Psoas muscle (tissue), 7 donors: ENCODE measurements at regions not wholly inside any gene's neighbourhood (a gene's known extent, or its start where the extent isn't known, plus 50 kb on each side); places are given as distances from the start of the nearest gene placed in this dataset.

Experiments
- ATAC-seq, 4 donors: fragments of 200-7000 bp; cut with Tn5 transposase; one replicate each; pipeline ENCODE4 v1.9.1; 2020; ENCODE audit warnings: moderate library complexity in 3 of 4, mild to moderate bottlenecking in 2 of 4
- DNase-seq, 2 donors: peaks; one replicate each; pipeline ENCODE4 v3.0.0-alpha.2; 2020
- H3K27ac ChIP-seq: fragments of 200-600 bp; one replicate; pipeline ENCODE4 v1.8.0; 2022
- H3K27me3 ChIP-seq, 3 donors: fragments of 200-600 bp in 1 of 3; one replicate each; pipeline versions ENCODE4 v1.6.1 to v1.8.0; 2013 to 2022; ENCODE audit warnings: low read length in 2 of 3, mild to moderate bottlenecking in 2 of 3, moderate library complexity in 1 of 3; ENCODE audit not compliant: insufficient read depth in 3 of 3
- H3K36me3 ChIP-seq, 2 donors: fragments of 200-600 bp in 1 of 2; one replicate each; pipeline versions ENCODE4 v1.6.1 to v1.8.0; 2013 to 2022; ENCODE audit warnings: low read depth in 1 of 2, mild to moderate bottlenecking in 1 of 2, moderate library complexity in 1 of 2; ENCODE audit not compliant: insufficient read depth in 1 of 2
- H3K4me1 ChIP-seq: fragments of 200-600 bp; one replicate; pipeline ENCODE4 v1.8.0; 2022
- H3K4me3 ChIP-seq: fragments of 200-600 bp; one replicate; pipeline ENCODE4 v1.8.0; 2022; ENCODE audit warnings: mild to moderate bottlenecking
- H3K9me3 ChIP-seq: fragments of 200-600 bp; one replicate; pipeline ENCODE4 v1.8.0; 2022
- WGBS, 3 donors: extraction: QIAGEN DNeasy Blood & Tissue Kit; methylation state at CpG; one replicate each; pipeline versions ENCODE4 v1.1.6 to v1.1.7; 2013; 5-methylcytosine and 5-hydroxymethylcytosine counted together
- intact Hi-C, 2 donors: fragments of 100-400 bp; cut with DNase I; formaldehyde crosslinking; loops; one replicate each; pipeline versions ENCODE4 v1.11.0 to v1.14.2; 2022
- TF ChIP-seq, protein P1 (sequence below): fragments of 200-600 bp; IDR thresholded peaks from one replicate; pipeline ENCODE4 v1.8.0; 2022; ENCODE audit warnings: antibody characterized with exemption
- donor health status: healthy with polysubstance abuse.
- donor health status: DM: no; HTN: no; CAD: no; lungs with moderate emphysema.
- donor health status: Bipolar disorder and iron deficiency.
- donor health status: healthy.
- donor health status: DM: yes; HTN: yes; CAD: no.
- donor health status: DM: no; HTN: no; CAD: no.
- donor health status: DM: yes; HTN: yes; CAD: no.

DNA sequence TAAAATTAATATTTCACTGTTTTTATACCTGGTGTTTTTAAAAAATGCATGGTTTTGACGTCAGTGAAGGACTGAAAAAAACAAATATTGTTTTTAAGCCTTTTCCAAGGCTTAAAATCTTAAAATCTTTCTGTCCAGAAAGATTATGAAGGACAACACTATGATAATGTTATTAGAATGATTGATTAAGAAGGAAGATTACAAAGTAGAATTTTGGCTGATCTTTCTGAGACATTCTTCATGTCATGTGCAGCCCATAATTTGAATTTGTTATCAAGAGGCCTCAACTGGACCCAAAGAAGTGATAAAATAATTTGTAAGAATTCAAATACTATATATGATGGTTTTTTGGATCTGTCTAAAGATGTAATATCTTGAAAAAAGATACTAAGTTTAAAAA, 584.4 kb upstream of the CXADR start:
- WGBS, 3 donors, result 0% methylated on average over 1 of the region's 1 CpG

DNA sequence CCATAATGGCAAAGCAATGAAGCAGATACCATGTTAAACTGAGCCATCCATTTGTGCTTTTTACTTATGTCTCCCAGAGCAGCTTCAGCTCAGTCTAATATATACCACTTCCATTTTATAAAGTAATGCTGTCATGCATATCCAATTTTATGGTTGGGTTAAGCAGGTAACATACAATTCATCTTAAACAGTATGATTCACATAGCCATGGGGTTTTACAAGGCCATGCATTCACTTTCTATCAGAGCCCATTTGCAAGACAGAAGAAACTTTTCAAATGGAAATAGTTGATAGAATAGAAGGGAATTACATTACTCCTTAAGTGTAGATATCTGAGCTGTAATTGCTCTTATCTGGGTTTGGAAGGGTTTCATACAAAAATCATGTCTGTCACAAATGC, 580.5 kb upstream of the CXADR start:
- H3K4me1 ChIP-seq, result no peaks in the 10 kb centered on the region
- intact Hi-C loops, result loop anchor here in 1 of 2 donors (5.0 to 10.0 kb wide), 2 partner anchors 62 to 880 kb away; no protein-coding TSS in a partner anchor
- no peaks in the 10 kb centered on the region for H3K9me3 ChIP-seq
- no peak overlapping the region for H3K4me3 ChIP-seq
- no peaks in the 10 kb centered on the region for H3K27me3 ChIP-seq
- no peak overlapping the region for H3K27ac ChIP-seq
- no peak for DNase-seq
- TF ChIP-seq, protein P1, sequence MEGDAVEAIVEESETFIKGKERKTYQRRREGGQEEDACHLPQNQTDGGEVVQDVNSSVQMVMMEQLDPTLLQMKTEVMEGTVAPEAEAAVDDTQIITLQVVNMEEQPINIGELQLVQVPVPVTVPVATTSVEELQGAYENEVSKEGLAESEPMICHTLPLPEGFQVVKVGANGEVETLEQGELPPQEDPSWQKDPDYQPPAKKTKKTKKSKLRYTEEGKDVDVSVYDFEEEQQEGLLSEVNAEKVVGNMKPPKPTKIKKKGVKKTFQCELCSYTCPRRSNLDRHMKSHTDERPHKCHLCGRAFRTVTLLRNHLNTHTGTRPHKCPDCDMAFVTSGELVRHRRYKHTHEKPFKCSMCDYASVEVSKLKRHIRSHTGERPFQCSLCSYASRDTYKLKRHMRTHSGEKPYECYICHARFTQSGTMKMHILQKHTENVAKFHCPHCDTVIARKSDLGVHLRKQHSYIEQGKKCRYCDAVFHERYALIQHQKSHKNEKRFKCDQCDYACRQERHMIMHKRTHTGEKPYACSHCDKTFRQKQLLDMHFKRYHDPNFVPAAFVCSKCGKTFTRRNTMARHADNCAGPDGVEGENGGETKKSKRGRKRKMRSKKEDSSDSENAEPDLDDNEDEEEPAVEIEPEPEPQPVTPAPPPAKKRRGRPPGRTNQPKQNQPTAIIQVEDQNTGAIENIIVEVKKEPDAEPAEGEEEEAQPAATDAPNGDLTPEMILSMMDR, result no peak
- no peaks in the 10 kb centered on the region for H3K36me3 ChIP-seq
- no peak for ATAC-seq

More for the DNA sequence above, 584.4 kb upstream of the CXADR start:
- Histone ChIP-seq H3K4me1 (no peaks in the 10 kb centered on the region), H3K27ac (no peak overlapping the region), H3K27me3 (no peaks in the 10 kb centered on the region), H3K4me3 (no peak overlapping the region), H3K9me3 (no peaks in the 10 kb centered on the region), H3K36me3 (no peaks in the 10 kb centered on the region)
- DNase-seq, result no peak
- TF ChIP-seq, protein P1, result no peak
- ATAC-seq, result no peak
- intact Hi-C loops, result no loop called here

DNA sequence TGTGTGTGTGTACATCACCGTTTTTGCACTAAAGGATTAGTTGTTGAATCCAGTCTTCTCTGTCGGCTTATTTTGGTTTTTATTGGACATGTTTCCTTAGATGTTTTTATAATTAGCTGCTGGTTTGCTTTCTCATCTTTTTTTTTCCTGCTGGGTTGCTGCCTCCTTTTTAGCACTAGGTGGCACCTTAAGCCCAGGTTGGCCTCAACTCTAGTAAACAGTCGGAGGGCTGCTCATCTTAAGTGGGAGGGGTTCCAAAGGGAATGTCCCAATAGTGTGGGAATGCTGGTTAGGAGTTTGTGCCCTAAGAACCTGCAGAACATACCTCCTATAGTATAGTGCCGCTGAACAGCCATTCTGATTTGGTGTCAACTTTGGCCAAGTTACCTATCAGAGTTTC, 570.1 kb upstream of the CXADR start:
- Histone ChIP-seq H3K9me3 (peaks cover 18% of the 10 kb centered on the region), H3K4me1 (no peaks in the 10 kb centered on the region), H3K4me3 (no peak overlapping the region), H3K36me3 (no peaks in the 10 kb centered on the region), H3K27me3 (no peaks in the 10 kb centered on the region), H3K27ac (no peak overlapping the region)
- 60 to 70% (median 66%) methylated on average over 4 of the region's 4 CpGs for WGBS, 3 donors
- TF ChIP-seq, protein P1, result no peak
- no peak for DNase-seq
- no peak for ATAC-seq
- intact Hi-C loops, result no loop called here

DNA sequence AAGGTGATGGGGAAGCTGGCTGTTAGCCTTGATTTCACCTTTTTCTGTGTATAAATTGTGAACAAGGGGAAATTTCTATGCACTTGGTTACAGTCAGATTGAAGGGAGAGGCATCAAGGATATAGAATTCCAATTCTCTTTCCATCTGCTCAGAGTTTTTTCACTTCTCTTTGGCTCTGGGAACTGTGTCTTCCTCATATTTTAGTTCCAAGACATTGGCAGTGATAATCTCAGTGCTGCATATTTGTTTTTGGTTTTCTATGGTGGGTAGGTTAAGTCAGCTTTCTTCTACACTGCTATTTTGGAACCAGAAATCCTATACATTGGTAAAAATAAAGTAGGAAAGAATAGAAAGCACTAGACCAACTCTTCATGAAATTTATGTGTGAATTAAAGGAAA, 569.6 kb upstream of the CXADR start:
- intact Hi-C loops, result no loop called here
- DNase-seq, result no peak
- no peak for ATAC-seq
- H3K4me3 ChIP-seq, result no peak overlapping the region
- no peak overlapping the region for H3K27ac ChIP-seq
- H3K9me3 ChIP-seq, result peaks cover 18% of the 10 kb centered on the region
- TF ChIP-seq, protein P1, result no peak
- H3K4me1 ChIP-seq, result no peaks in the 10 kb centered on the region
- H3K36me3 ChIP-seq, result no peaks in the 10 kb centered on the region
- H3K27me3 ChIP-seq, result no peaks in the 10 kb centered on the region

DNA sequence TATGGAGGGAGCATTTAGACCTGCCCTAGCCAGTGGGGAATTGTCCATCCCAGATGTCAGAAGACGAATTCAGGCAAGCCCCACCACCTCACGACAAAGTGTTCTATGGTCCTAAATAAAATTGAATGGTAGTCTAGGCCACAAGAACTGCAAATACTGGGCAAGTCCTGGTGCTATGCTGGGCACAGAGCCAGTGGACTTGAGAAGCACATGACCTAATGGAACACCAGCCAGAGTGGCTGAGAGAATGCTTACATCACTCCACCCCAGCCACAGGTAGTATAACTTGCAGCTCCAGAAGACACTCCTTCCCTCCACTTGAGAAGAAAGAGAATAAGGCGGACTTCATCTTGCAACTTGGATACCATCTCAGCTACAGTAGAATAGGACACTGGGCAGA, 567.3 kb upstream of the CXADR start:
- 89 to 94% (median 89%) methylated on average over 3 of the region's 3 CpGs for WGBS, 3 donors
- ATAC-seq (no peak), DNase-seq (no peak)
- Histone ChIP-seq H3K27ac (no peak overlapping the region), H3K27me3 (no peaks in the 10 kb centered on the region), H3K9me3 (peaks cover 17% of the 10 kb centered on the region), H3K36me3 (no peaks in the 10 kb centered on the region), H3K4me3 (no peak overlapping the region), H3K4me1 (no peaks in the 10 kb centered on the region)
- intact Hi-C loops, result no loop called here
- TF ChIP-seq, protein P1, result no peak
